C4-2B (cell line): ENCODE measurements at regions not wholly inside any gene's neighbourhood (a gene's known extent, or its start where the extent isn't known, plus 50 kb on each side); places are given as distances from the start of the nearest gene placed in this dataset.

Source experiments
- CTCF ChIP-seq: fragments of 450-650 bp; conservative IDR thresholded peaks from 2 replicates; pipeline ENCODE4 v1.5.1; 2017; ENCODE audit warnings: mild to moderate bottlenecking
- ZFX ChIP-seq: fragments of 450-650 bp; IDR thresholded peaks from 2 replicates; pipeline ENCODE4 v1.6.1; 2017

GRCh38 chr4:126958482-126958881 is 674.3 kb upstream of the INTU start:
- TF ChIP-seq CTCF, result no peak
- no peak for TF ChIP-seq ZFX
